Sigmoid colon (tissue), 4 donors: ENCODE measurements at regions not wholly inside any gene's neighbourhood (a gene's known extent, or its start where the extent isn't known, plus 50 kb on each side); places are given as distances from the start of the nearest gene placed in this dataset.

Experiments used
- CTCF ChIP-seq, 4 experiments: fragments of 450-650 bp in 3 of 4; fragments of 200-600 bp in 1 of 4; IDR thresholded peaks; one replicate each; pipeline ENCODE4 v1.5.1; 2016 to 2019; ENCODE audit warnings: antibody characterized with exemption in 4 of 4, mild to moderate bottlenecking in 3 of 4, moderate library complexity in 2 of 4
- EP300 ChIP-seq, 4 donors: sonication (generic); formaldehyde crosslinking; IDR thresholded peaks; one replicate each; pipeline ENCODE4 v1.6.1; 2017; ENCODE audit warnings: antibody characterized with exemption in 4 of 4
- POLR2A ChIP-seq, 2 donors: fragments of 450-650 bp; IDR thresholded peaks; one replicate each; pipeline ENCODE4 v1.6.1; 2016; ENCODE audit warnings: antibody characterized with exemption in 2 of 2, mild to moderate bottlenecking in 2 of 2, moderate library complexity in 2 of 2
- POLR2AphosphoS5 ChIP-seq, 4 donors: sonication (generic); formaldehyde crosslinking; IDR thresholded peaks; one replicate each; pipeline ENCODE4 v1.6.1; 2017; ENCODE audit warnings: antibody characterized with exemption in 4 of 4

- TF ChIP-seq CTCF (IDR thresholded peaks at IDR 0.05) (no peak), POLR2AphosphoS5 (IDR thresholded peaks at IDR 0.05) (no peak), POLR2A (IDR thresholded peaks at IDR 0.05) (no peak), EP300 (IDR thresholded peaks at IDR 0.05) (no peak)
These were observed 321.0 kb upstream of the TRPC7 start for GRCh38 chr5:136686192-136686872.
